ENCODE measurements at regions not wholly inside any gene's neighbourhood (a gene's known extent, or its start where the extent isn't known, plus 50 kb on each side); places are given as distances from the start of the nearest gene placed in this dataset.

DNA sequence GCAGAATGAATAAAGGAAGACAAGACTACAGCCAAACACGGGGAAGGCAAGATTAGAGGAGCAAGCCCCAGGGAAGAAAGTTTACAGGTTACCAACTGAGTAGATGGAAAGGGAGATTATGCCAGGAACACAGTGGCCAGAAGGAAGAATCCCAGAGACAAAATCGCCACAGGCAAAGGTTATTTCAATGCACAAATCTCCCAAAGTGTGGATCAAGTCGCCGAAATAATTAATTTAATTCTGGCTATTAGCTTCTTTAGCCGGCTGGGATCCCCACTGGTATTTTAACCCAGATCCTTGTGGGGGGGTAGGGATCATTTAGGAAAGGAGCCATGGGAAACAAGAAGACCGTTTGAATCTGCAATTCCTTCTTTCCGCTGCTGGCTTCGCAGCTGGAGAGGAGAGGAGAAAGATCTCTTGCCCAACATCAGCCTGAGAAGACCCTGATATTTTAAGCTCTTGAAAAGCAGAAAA is 171.0 kb downstream of the DHX15 start:
- no peaks in the 10 kb centered on the region for H3K9me3 Mint-ChIP-seq
- no peaks in the 10 kb centered on the region for H3K36me3 Mint-ChIP-seq (ENCODE audit: low read depth)
- DNase-seq = no peak
- intact Hi-C loops (cut with micrococcal nuclease) = loop anchor here (10.0 kb wide), 2 partner anchors 159 to 1039 kb away; no protein-coding TSS in a partner anchor
- CTCF ChIA-PET = no interaction called here
- no peaks in the 10 kb centered on the region for H3K4me1 Mint-ChIP-seq (ENCODE audit: low read depth)
- no peak overlapping the region for H3K27ac Mint-ChIP-seq
- H3K27me3 Mint-ChIP-seq (ENCODE audit: low read depth) = peaks cover 11% of the 10 kb centered on the region
- no peak overlapping the region for H3K4me3 Mint-ChIP-seq

DNA sequence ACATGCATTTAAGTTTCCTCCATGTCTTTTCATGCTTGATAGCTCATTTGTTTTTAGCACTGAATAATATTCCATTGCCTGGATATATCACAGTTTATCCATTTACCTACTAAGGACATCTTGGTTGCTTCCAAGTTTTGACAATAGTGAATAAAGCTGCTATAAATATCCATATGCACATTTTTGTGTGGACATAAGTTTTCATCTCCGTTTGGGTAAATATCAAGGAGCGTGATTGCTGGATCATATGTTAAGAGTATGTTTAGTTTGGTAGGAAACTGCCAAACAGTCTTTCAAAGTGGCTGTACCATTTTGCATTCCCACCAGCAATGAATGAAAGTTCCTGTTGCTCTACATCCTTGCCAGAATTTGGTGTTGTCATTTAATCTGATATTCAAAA is 172.5 kb downstream of the DHX15 start:
- DNase-seq = no peak
- H3K4me1 Mint-ChIP-seq (ENCODE audit: low read depth) = no peaks in the 10 kb centered on the region
- intact Hi-C loops (cut with micrococcal nuclease) = loop anchor here (10.0 kb wide), 2 partner anchors 157 to 1037 kb away; no protein-coding TSS in a partner anchor
- CTCF ChIA-PET = no interaction called here
- no peak overlapping the region for H3K4me3 Mint-ChIP-seq
- H3K27me3 Mint-ChIP-seq (ENCODE audit: low read depth) = peaks cover 9% of the 10 kb centered on the region
- no peak overlapping the region for H3K27ac Mint-ChIP-seq
- H3K36me3 Mint-ChIP-seq (ENCODE audit: low read depth) = no peaks in the 10 kb centered on the region
- no peaks in the 10 kb centered on the region for H3K9me3 Mint-ChIP-seq

DNA sequence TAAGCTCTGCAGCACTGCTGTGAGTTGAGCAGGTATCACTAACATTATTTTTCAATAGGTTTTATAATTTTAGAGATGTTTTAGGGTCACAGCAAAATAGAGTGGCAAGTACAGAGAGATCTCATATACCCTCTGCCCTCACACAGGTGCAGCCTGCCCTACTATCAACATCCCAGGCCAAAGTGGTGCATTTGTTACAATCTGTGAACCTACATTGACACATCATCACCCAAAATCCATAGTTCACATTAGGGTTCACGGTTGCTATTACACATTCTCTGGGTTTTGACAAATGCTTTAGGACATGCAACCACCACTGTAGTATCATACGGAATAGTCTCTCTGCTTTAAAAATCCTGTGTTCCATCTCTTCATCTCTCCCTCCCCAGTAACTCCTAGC is 173.1 kb downstream of the DHX15 start:
- Mint-ChIP-seq H3K36me3 (ENCODE audit: low read depth) (no peaks in the 10 kb centered on the region), H3K27ac (no peak overlapping the region), H3K27me3 (ENCODE audit: low read depth) (peaks cover 8% of the 10 kb centered on the region), H3K4me3 (no peak overlapping the region), H3K4me1 (ENCODE audit: low read depth) (no peaks in the 10 kb centered on the region), H3K9me3 (no peaks in the 10 kb centered on the region)
- intact Hi-C loops (cut with micrococcal nuclease) = loop anchor here (10.0 kb wide), 2 partner anchors 156 to 1036 kb away; no protein-coding TSS in a partner anchor
- CTCF ChIA-PET = no interaction called here
- DNase-seq = no peak

DNA sequence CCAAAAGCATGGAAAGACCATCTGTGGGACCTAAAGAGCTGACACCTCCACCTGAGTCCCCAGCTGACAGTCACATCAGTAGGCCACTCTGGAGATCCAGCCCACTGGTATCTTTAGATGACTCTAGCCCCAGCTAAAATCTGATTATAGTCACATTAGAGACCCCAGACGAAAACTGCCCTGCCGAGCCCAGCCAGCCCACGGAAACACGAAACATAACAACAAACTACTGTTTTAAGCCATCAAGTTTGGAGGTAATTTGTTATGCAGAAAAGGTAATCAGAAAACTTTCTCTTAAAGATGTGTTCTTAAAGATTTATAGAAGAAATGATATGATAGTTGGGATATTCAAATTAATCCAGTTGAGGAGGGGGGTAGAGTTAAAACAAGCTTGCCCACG is 175.7 kb downstream of the DHX15 start:
- H3K27ac Mint-ChIP-seq = no peak overlapping the region
- no peaks in the 10 kb centered on the region for H3K9me3 Mint-ChIP-seq
- intact Hi-C loops (cut with micrococcal nuclease) = no loop called here
- H3K36me3 Mint-ChIP-seq (ENCODE audit: low read depth) = no peaks in the 10 kb centered on the region
- H3K4me1 Mint-ChIP-seq (ENCODE audit: low read depth) = no peaks in the 10 kb centered on the region
- H3K27me3 Mint-ChIP-seq (ENCODE audit: low read depth) = peaks cover 9% of the 10 kb centered on the region
- no peak for DNase-seq
- H3K4me3 Mint-ChIP-seq = no peak overlapping the region
- CTCF ChIA-PET = interaction anchor here (1.5 kb wide), 1 partner anchor 10 kb away, joined by 3 read pairs; no protein-coding TSS in a partner anchor

DNA sequence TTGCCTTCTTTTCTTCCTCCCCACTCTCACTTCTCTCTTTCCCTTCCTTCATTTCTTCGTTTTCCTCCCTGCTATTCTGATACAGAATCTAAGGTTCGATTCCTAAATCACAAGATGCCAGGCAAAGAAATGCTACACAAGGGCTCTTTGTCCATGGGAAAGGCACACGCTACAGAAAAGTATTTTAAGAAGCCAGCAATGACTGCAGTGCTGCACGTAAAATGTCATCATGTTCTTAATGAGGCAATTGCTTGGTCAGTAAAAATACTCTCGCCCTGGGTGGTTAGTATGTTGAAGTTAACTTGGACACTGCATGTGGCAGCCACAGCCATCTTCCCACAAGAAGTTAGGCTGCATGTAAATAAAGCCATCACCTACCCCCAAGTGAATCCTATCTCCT is 178.4 kb downstream of the DHX15 start:
- H3K4me1 Mint-ChIP-seq (ENCODE audit: low read depth) = no peaks in the 10 kb centered on the region
- CTCF ChIA-PET = no interaction called here
- DNase-seq = no peak
- H3K4me3 Mint-ChIP-seq = no peak overlapping the region
- no peak overlapping the region for H3K27ac Mint-ChIP-seq
- H3K27me3 Mint-ChIP-seq (ENCODE audit: low read depth) = peaks cover 3% of the 10 kb centered on the region
- intact Hi-C loops (cut with micrococcal nuclease) = no loop called here
- no peaks in the 10 kb centered on the region for H3K9me3 Mint-ChIP-seq
- no peaks in the 10 kb centered on the region for H3K36me3 Mint-ChIP-seq (ENCODE audit: low read depth)

DNA sequence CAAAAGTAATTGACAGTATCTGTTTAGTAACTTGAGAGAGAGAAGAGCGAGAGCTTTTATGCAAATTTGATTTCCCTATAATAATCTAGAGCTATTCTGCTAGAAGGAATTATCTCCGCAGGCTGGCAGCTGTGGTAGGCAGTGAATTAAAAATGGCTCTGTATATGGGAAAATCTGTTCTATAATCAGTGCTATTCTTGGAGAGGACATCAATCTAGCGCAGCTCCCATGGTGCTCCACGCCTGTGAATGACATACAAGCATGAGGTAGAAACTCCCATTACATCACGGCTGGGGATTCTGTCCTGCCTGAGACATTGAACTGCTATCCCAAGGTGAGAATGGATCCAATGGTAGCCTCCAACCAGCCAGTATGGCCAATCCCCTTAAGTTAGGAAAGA is 179.0 kb downstream of the DHX15 start:
- Mint-ChIP-seq H3K27ac (no peak overlapping the region), H3K27me3 (ENCODE audit: low read depth) (peaks cover 3% of the 10 kb centered on the region), H3K4me3 (no peak overlapping the region), H3K9me3 (no peaks in the 10 kb centered on the region), H3K4me1 (ENCODE audit: low read depth) (no peaks in the 10 kb centered on the region), H3K36me3 (ENCODE audit: low read depth) (no peaks in the 10 kb centered on the region)
- DNase-seq = no peak
- CTCF ChIA-PET = no interaction called here
- intact Hi-C loops (cut with micrococcal nuclease) = no loop called here

DNA sequence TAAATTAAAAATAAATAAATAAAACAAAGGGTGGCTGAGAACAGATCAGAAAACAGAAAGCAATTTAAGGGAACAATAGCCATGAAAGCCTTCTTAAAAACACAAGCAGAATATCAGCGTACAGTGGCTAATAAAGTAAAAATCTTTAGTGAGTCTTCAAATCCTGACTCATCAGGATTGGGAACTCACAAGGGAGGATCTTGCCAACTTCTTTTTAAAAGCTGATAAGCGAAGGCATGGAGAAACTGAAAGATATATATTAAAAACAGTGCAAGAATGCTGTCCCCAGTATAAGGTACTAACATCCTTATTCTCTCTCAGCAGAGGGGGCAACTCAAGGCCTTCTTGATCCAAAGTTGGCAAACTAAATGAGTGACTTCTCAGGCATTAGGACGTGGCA is 180.1 kb downstream of the DHX15 start:
- no peaks in the 10 kb centered on the region for H3K36me3 Mint-ChIP-seq (ENCODE audit: low read depth)

DNA sequence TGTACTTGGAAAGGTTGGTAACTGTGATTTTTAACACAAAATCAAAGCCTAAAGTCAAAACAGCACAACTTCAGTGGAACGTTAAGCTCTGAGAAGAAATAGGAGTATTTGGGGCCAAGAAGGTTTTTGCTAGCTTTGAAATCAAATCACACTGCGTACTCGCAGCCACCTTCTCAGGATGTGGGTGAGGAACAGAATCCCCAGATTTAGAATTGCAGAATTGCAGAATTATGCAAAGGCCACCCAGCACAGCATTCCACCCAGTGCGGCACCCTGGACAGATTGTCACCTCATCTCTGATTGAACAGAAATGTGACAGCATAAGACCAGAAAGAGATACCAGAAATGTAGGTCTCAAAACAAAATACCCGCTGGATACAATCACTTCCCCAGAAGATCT is 181.1 kb downstream of the DHX15 start:
- Mint-ChIP-seq H3K4me3 (no peak overlapping the region), H3K4me1 (ENCODE audit: low read depth) (no peaks in the 10 kb centered on the region)
- CTCF ChIA-PET = interaction anchor here (0.6 kb wide), 1 partner anchor 127 kb away, joined by 3 read pairs; no protein-coding TSS in a partner anchor

More for the DNA sequence above, 180.1 kb downstream of the DHX15 start:
- no peaks in the 10 kb centered on the region for H3K4me1 Mint-ChIP-seq (ENCODE audit: low read depth)
- CTCF ChIA-PET = no interaction called here
- no peaks in the 10 kb centered on the region for H3K9me3 Mint-ChIP-seq
- intact Hi-C loops (cut with micrococcal nuclease) = no loop called here
- H3K4me3 Mint-ChIP-seq = no peak overlapping the region
- DNase-seq = no peak
- no peak overlapping the region for H3K27ac Mint-ChIP-seq
- H3K27me3 Mint-ChIP-seq (ENCODE audit: low read depth) = peaks cover 3% of the 10 kb centered on the region

DNA sequence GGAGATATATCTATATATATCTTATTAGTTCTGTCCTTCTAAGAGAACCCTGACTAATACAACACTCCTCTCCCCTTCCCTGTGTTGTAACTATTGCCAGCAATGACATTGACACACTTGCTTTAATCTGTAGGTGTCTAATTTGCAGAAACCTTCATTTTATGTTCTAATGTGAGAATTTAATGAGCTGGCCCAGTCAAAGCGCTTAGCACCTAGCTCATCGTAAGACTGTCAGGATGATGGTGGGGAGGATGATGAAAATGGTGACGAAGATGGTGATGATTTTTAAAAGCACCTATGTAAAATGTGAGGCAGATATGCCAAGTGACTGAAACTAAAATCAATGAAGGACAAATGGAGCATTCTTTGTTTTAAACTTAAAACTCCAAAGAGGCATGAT is 183.8 kb downstream of the DHX15 start:
- H3K4me1 Mint-ChIP-seq (ENCODE audit: low read depth) = no peaks in the 10 kb centered on the region
- CTCF ChIA-PET = interaction anchor here (0.6 kb wide), 1 partner anchor 1231 kb away, joined by 4 read pairs; no protein-coding TSS in a partner anchor
- DNase-seq = no peak
- no peaks in the 10 kb centered on the region for H3K9me3 Mint-ChIP-seq
- H3K27ac Mint-ChIP-seq = no peak overlapping the region
- no peak overlapping the region for H3K4me3 Mint-ChIP-seq
- no peaks in the 10 kb centered on the region for H3K27me3 Mint-ChIP-seq (ENCODE audit: low read depth)
- H3K36me3 Mint-ChIP-seq (ENCODE audit: low read depth) = no peaks in the 10 kb centered on the region
- intact Hi-C loops (cut with micrococcal nuclease) = no loop called here

More for the DNA sequence above, 181.1 kb downstream of the DHX15 start:
- Mint-ChIP-seq H3K36me3 (ENCODE audit: low read depth) (no peaks in the 10 kb centered on the region), H3K27me3 (ENCODE audit: low read depth) (peaks cover 3% of the 10 kb centered on the region), H3K9me3 (no peaks in the 10 kb centered on the region), H3K27ac (no peak overlapping the region)
- intact Hi-C loops (cut with micrococcal nuclease) = no loop called here
- DNase-seq = no peak

DNA sequence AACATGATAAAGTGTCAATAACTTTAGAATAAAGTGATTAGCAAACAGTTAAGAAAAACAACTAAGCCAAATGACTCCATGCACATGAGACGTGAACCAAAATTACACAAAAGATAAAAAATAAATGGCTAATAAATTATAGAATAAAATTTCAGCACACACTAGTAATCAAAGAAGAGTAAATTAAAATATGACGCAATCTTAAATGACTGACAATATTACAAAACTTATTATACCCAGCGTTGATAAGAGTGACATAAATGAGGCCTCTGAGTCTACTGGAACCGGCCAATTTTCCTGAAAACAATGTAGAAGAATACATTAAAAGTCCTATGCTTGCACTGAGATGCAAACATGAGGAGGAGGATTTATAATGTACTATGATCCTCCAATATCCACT is 187.4 kb downstream of the DHX15 start:
- H3K36me3 Mint-ChIP-seq (ENCODE audit: low read depth) = no peaks in the 10 kb centered on the region
- H3K4me1 Mint-ChIP-seq (ENCODE audit: low read depth) = no peaks in the 10 kb centered on the region
- no peaks in the 10 kb centered on the region for H3K9me3 Mint-ChIP-seq
- H3K27ac Mint-ChIP-seq = no peak overlapping the region
- CTCF ChIA-PET = no interaction called here
- H3K27me3 Mint-ChIP-seq (ENCODE audit: low read depth) = no peaks in the 10 kb centered on the region
- intact Hi-C loops (cut with micrococcal nuclease) = no loop called here
- no peak overlapping the region for H3K4me3 Mint-ChIP-seq
- no peak for DNase-seq

DNA sequence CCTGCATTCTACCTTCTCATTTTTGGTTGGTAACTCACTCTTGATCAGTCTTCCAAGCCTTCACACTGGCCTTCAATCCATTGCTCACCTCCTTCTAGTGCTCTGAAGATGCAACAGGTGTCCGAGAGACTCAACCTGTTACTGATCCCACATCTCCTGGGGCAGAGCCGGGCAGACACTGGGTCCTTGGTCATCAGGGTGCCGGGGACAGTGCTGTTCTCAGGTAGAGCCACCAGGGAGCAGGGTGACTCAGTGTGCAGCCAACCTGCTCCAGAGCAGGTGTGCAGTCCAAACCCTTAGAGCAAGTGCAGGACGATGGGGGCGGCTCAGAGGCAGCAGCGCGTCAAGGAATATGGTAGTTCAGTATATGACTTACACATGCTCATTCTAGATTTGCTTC is 188.4 kb downstream of the DHX15 start:
- no peak for DNase-seq
- intact Hi-C loops (cut with micrococcal nuclease) = no loop called here
- H3K27ac Mint-ChIP-seq = no peak overlapping the region
- H3K9me3 Mint-ChIP-seq = no peaks in the 10 kb centered on the region
- H3K27me3 Mint-ChIP-seq (ENCODE audit: low read depth) = no peaks in the 10 kb centered on the region
- CTCF ChIA-PET = interaction anchor here (0.6 kb wide), 1 partner anchor 279 kb away, joined by 4 read pairs; no protein-coding TSS in a partner anchor
- H3K4me1 Mint-ChIP-seq (ENCODE audit: low read depth) = no peaks in the 10 kb centered on the region
- H3K4me3 Mint-ChIP-seq = no peak overlapping the region
- H3K36me3 Mint-ChIP-seq (ENCODE audit: low read depth) = no peaks in the 10 kb centered on the region

DNA sequence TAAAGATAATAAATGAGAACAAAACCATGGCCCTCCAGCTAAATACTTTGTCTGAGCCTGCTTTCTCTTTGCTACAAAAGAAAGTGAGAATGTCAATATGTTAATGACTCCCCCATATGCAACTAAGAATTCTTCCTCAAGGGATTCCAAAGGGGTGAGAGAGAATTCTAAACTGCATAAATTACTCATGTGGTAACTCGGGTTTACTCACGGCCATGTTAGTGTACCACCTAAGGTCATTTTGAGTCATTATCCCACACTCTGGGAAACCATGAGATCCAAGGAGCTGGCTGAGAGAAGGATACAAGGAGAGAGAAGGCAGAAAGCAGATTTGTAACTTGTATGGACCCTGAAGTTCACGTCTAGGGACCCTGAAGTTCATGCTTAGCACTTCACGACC is 190.3 kb downstream of the DHX15 start:
- no peaks in the 10 kb centered on the region for H3K9me3 Mint-ChIP-seq
- CTCF ChIA-PET = no interaction called here
- H3K36me3 Mint-ChIP-seq (ENCODE audit: low read depth) = no peaks in the 10 kb centered on the region

DNA sequence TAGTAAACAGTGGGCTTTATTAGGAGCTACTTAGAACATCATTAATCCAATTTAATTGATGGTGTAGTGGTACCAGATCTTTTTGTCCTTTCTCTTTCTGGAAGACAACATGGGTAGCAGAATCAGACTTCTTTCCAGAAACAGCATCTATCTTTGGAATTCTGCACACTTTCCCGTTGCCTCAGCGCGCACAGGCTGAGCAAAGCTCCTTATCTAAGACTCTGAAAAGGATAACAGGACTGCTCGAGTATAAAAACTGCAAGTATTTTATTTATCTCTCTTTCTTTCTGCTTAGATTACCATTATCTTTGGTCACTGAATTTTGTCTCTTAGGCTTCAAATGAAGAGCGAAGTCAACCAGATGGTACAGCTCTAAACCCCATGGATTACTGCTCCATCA is 191.7 kb downstream of the DHX15 start:
- H3K4me1 Mint-ChIP-seq (ENCODE audit: low read depth) = no peaks in the 10 kb centered on the region
- no peaks in the 10 kb centered on the region for H3K36me3 Mint-ChIP-seq (ENCODE audit: low read depth)
- no peak overlapping the region for H3K4me3 Mint-ChIP-seq
- H3K27me3 Mint-ChIP-seq (ENCODE audit: low read depth) = no peaks in the 10 kb centered on the region
- intact Hi-C loops (cut with micrococcal nuclease) = no loop called here
- CTCF ChIA-PET = interaction anchor here (0.7 kb wide), 1 partner anchor 634 kb away, joined by 3 read pairs; no protein-coding TSS in a partner anchor
- no peaks in the 10 kb centered on the region for H3K9me3 Mint-ChIP-seq
- H3K27ac Mint-ChIP-seq = no peak overlapping the region
- DNase-seq = no peak

More for the DNA sequence above, 190.3 kb downstream of the DHX15 start:
- Mint-ChIP-seq H3K27me3 (ENCODE audit: low read depth) (no peaks in the 10 kb centered on the region), H3K4me3 (no peak overlapping the region), H3K4me1 (ENCODE audit: low read depth) (no peaks in the 10 kb centered on the region), H3K27ac (no peak overlapping the region)
- no peak for DNase-seq
- intact Hi-C loops (cut with micrococcal nuclease) = no loop called here

Measured in activated naive CD4-positive, alpha-beta T cell treated with anti-CD3 and anti-CD28 coated beads for 36 hours (primary cell).